Large intestine (tissue), 3 donors: ENCODE measurements at regions not wholly inside any gene's neighbourhood (a gene's known extent, or its start where the extent isn't known, plus 50 kb on each side); places are given as distances from the start of the nearest gene placed in this dataset.

Source experiments
- DNase-seq, 2 donors: peaks; one replicate each; pipeline versions ENCODE4 v3.0.0 to v3.0.0-alpha.2; 2013
- H3K27ac ChIP-seq: one replicate; pipeline ENCODE4 v1.5.1; 2013; ENCODE audit warnings: low read length
- H3K27me3 ChIP-seq: 2 replicates; pipeline ENCODE4 v1.6.1; 2013; ENCODE audit warnings: low read length; ENCODE audit not compliant: control insufficient read depth, insufficient read depth
- H3K36me3 ChIP-seq: 2 replicates; pipeline ENCODE4 v1.6.1; 2013; ENCODE audit warnings: low read length; ENCODE audit not compliant: control insufficient read depth, insufficient read depth
- H3K4me1 ChIP-seq: one replicate; pipeline ENCODE4 v1.6.1; 2013; ENCODE audit warnings: low read length; ENCODE audit not compliant: control insufficient read depth, insufficient read depth
- H3K4me3 ChIP-seq: one replicate; pipeline ENCODE4 v1.5.1; 2013; ENCODE audit warnings: low read length
- H3K9me3 ChIP-seq: one replicate; pipeline ENCODE4 v1.6.1; 2013; ENCODE audit warnings: mild to moderate bottlenecking, low read depth, low read length, moderate library complexity; ENCODE audit not compliant: control insufficient read depth
- WGBS: methylation state at CpG from one replicate; pipeline ENCODE4 v1.1.5; 2013; ENCODE audit warnings: low lambda C conversion rate; ENCODE audit not compliant: insufficient coverage; 5-methylcytosine and 5-hydroxymethylcytosine counted together

GRCh38 chr17:15177343-15177742 lies 87.8 kb downstream of the PMP22 start:
- Histone ChIP-seq H3K27me3 (no peaks in the 10 kb centered on the region), H3K4me1 (no peaks in the 10 kb centered on the region), H3K9me3 (no peaks in the 10 kb centered on the region), H3K4me3 (no peak overlapping the region), H3K27ac (no peak overlapping the region), H3K36me3 (no peaks in the 10 kb centered on the region)
- no peak for DNase-seq
- no CpG with 5 or more reads among the region's 2 CpGs for WGBS

GRCh38 chr17:15175356-15175755 lies 89.8 kb downstream of the PMP22 start:
- no peaks in the 10 kb centered on the region for H3K27me3 ChIP-seq
- WGBS: 71% methylated on average over 1 of the region's 7 CpGs
- H3K36me3 ChIP-seq: no peaks in the 10 kb centered on the region
- no peak for DNase-seq
- no peak overlapping the region for H3K4me3 ChIP-seq
- H3K9me3 ChIP-seq: no peaks in the 10 kb centered on the region
- H3K27ac ChIP-seq: no peak overlapping the region
- no peaks in the 10 kb centered on the region for H3K4me1 ChIP-seq

- peak; percentile 33 to 43 for DNase-seq
- H3K4me1 ChIP-seq: no peaks in the 10 kb centered on the region
- no peak overlapping the region for H3K4me3 ChIP-seq
- H3K9me3 ChIP-seq: no peaks in the 10 kb centered on the region
- H3K27me3 ChIP-seq: peaks cover 12% of the 10 kb centered on the region
- no peak overlapping the region for H3K27ac ChIP-seq
- no CpG with 5 or more reads among the region's 9 CpGs for WGBS
- no peaks in the 10 kb centered on the region for H3K36me3 ChIP-seq
Measured at GRCh38 chr17:15171167-15172047, 93.7 kb downstream of the PMP22 start.

- Histone ChIP-seq H3K36me3 (no peaks in the 10 kb centered on the region), H3K4me3 (no peak overlapping the region), H3K27me3 (peaks cover 12% of the 10 kb centered on the region), H3K9me3 (no peaks in the 10 kb centered on the region), H3K27ac (no peak overlapping the region), H3K4me1 (no peaks in the 10 kb centered on the region)
- no CpG with 5 or more reads among the region's 2 CpGs for WGBS
- DNase-seq: no peak
Measured at GRCh38 chr17:15169676-15170075, 95.5 kb downstream of the PMP22 start.

GRCh38 chr17:15168379-15168778 lies 96.7 kb downstream of the PMP22 start:
- Histone ChIP-seq H3K27me3 (peaks cover 12% of the 10 kb centered on the region), H3K4me1 (no peaks in the 10 kb centered on the region), H3K27ac (no peak overlapping the region), H3K9me3 (no peaks in the 10 kb centered on the region), H3K36me3 (no peaks in the 10 kb centered on the region), H3K4me3 (no peak overlapping the region)
- no CpG with 5 or more reads among the region's 4 CpGs for WGBS
- no peak for DNase-seq

GRCh38 chr17:15161395-15161794 lies 103.7 kb downstream of the PMP22 start:
- peaks cover 8% of the 10 kb centered on the region for H3K27me3 ChIP-seq
- H3K9me3 ChIP-seq: no peaks in the 10 kb centered on the region
- no peak for DNase-seq
- no peak overlapping the region for H3K4me3 ChIP-seq
- no peak overlapping the region for H3K27ac ChIP-seq
- no peaks in the 10 kb centered on the region for H3K36me3 ChIP-seq
- H3K4me1 ChIP-seq: no peaks in the 10 kb centered on the region
- no CpG with 5 or more reads among the region's 7 CpGs for WGBS

GRCh38 chr17:15157051-15157450 lies 108.1 kb downstream of the PMP22 start:
- H3K27me3 ChIP-seq: peaks cover 11% of the 10 kb centered on the region
- no peak overlapping the region for H3K27ac ChIP-seq
- 38% methylated on average over 3 of the region's 5 CpGs for WGBS
- H3K9me3 ChIP-seq: no peaks in the 10 kb centered on the region
- H3K4me1 ChIP-seq: no peaks in the 10 kb centered on the region
- H3K36me3 ChIP-seq: no peaks in the 10 kb centered on the region
- DNase-seq: no peak
- no peak overlapping the region for H3K4me3 ChIP-seq

- DNase-seq: no peak
- H3K27ac ChIP-seq: no peak overlapping the region
- H3K9me3 ChIP-seq: no peaks in the 10 kb centered on the region
- H3K36me3 ChIP-seq: no peaks in the 10 kb centered on the region
- H3K4me3 ChIP-seq: no peak overlapping the region
- H3K27me3 ChIP-seq: peaks cover 11% of the 10 kb centered on the region
- H3K4me1 ChIP-seq: no peaks in the 10 kb centered on the region
- WGBS: no CpG with 5 or more reads among the region's 2 CpGs
Measured at GRCh38 chr17:15154618-15155017, 110.5 kb downstream of the PMP22 start.

GRCh38 chr17:15145621-15146020 lies 119.5 kb downstream of the PMP22 start:
- no peak for DNase-seq
- no peak overlapping the region for H3K27ac ChIP-seq
- no peak overlapping the region for H3K4me3 ChIP-seq
- H3K36me3 ChIP-seq: no peaks in the 10 kb centered on the region
- H3K4me1 ChIP-seq: no peaks in the 10 kb centered on the region
- H3K27me3 ChIP-seq: no peaks in the 10 kb centered on the region
- WGBS: no CpG with 5 or more reads among the region's 5 CpGs
- no peaks in the 10 kb centered on the region for H3K9me3 ChIP-seq

GRCh38 chr17:15143524-15143923 lies 121.6 kb downstream of the PMP22 start:
- WGBS: 89% methylated on average over 2 of the region's 6 CpGs
- Histone ChIP-seq H3K9me3 (no peaks in the 10 kb centered on the region), H3K4me1 (no peaks in the 10 kb centered on the region), H3K27me3 (no peaks in the 10 kb centered on the region), H3K36me3 (no peaks in the 10 kb centered on the region), H3K4me3 (no peak overlapping the region), H3K27ac (no peak overlapping the region)
- DNase-seq: no peak

GRCh38 chr17:15134363-15134762 lies 130.8 kb downstream of the PMP22 start:
- no peaks in the 10 kb centered on the region for H3K27me3 ChIP-seq
- no peaks in the 10 kb centered on the region for H3K9me3 ChIP-seq
- H3K4me1 ChIP-seq: no peaks in the 10 kb centered on the region
- H3K36me3 ChIP-seq: no peaks in the 10 kb centered on the region
- H3K4me3 ChIP-seq: no peak overlapping the region
- H3K27ac ChIP-seq: no peak overlapping the region
- DNase-seq: no peak
- 100% methylated on average over 1 of the region's 2 CpGs for WGBS
